NCI-H345 (cell line): ENCODE measurements at regions not wholly inside any gene's neighbourhood (a gene's known extent, or its start where the extent isn't known, plus 50 kb on each side); places are given as distances from the start of the nearest gene placed in this dataset.
"Not testable (repeated sequence)": the region's sequence is repeated elsewhere in the genome, so short reads cannot be mapped to it uniquely, and the experiment has no call there.

Experiments used
- DNase-seq: peaks from one replicate; lab custom pipeline; 2025; lab: John Stamatoyannopoulos, UW

DNA sequence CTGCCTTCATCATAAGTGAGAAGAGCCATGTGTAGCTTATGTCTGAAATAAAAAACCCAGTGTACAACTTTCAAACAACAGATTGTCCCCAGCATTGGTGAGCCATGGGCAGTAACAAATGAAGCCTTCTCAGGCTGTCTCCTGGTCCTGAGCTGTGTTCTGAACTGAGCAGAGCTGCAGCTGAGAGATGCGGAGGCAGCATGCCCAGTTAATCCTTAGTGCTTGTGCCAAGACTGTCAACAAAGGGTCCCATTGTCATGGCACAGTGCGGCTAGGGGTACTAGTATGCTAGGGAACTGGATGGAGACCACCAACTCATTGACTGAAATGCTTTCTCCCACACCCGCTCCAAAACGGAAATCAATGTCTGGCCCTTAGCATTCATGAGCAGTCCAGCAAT lies 154.3 kb downstream of the RMST start:
- DNase-seq = no peak

DNA sequence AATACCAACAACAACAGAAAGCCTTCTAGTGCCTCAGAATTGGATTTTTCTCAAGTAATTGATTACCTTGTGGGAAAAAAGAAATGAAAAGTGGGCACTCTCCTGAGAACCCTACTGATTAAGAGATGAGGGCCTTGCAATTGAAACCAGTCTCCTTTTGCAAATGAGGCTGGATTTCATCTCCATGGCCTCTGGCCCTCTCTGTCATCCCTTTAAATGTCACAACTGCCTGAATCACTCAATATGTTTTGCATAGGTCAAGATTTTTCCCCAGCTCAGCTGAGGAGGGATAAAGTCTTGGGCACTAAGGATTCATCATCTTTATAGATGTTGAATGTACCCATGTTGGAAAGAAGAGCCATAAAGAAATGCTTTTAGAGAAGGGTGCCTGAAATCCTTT lies 166.4 kb downstream of the RMST start:
- no peak for DNase-seq

DNA sequence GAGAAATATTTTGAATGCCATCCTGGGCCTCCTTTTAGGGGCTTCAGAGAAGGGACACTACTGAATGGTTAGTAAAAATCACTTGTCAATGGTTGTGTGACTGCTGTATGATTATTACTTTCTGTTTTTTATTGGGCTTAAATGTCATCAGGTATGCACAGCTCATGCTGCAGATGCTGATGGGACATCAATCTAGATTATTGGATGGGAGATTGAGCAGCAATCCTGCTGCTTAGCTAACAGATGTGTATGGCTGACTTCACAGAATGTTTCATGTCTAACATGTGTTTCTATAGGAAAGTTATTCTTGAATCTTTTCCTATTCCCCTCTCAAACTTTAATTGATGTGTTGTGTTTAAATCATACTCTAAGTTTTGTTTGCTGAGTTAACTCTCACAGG lies 166.8 kb downstream of the RMST start:
- no peak for DNase-seq

DNA sequence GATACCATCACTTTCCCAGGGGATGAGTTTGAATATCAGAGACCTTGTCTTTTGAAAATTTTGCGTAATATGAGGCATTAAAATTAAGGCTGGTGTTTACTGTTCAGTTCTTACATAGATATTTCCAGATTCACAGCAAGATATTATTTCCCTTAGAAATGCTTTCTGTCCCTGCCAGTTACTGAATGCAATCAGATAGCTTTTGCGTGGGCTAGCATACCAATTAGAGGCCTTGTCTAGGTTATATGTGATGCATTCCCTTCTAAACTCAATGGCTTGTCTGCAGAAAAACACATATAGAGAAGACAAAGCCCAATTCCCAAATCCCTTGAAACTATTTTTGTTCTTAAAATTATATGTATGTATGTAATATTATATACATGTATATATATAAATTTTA lies 167.8 kb downstream of the RMST start:
- no peak for DNase-seq

DNA sequence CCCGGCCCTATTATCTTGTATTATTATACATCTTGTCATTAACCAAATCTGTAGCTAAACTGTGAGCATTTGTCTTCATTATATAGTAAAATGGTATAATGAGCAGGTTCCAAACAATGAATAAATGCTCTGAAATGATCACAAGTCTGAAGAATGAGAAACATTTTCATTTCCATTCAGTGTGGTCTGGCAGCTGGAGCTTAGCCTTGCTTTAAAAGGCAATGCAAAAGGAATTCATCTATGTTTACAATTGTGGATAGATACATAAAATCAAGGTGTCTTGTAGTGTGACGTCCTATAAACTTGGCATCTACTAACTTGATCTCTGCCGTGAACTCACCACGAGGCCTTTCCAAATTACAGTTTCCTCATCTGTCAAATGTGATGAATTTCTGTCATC lies 168.3 kb downstream of the RMST start:
- DNase-seq = no peak

DNA sequence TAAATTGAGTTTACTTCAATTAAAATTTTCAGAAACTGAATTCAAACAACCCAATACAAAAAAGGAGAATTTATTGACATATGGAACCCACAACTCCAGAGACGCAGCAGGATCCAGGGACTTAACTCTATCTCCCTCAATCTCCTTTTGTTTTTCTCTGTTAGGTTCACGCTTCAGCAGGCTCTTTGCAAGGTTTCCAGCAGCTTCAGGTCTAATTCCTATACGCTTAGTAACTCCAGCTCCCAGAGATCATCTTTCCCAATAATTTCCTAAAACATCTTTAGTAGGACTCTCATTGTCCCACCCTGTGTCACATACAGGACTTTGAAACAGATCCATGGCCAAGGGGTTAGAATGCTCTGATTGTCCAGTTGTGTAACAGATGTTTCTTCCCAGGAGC lies 175.2 kb downstream of the RMST start:
- peak; percentile 20 for DNase-seq

DNA sequence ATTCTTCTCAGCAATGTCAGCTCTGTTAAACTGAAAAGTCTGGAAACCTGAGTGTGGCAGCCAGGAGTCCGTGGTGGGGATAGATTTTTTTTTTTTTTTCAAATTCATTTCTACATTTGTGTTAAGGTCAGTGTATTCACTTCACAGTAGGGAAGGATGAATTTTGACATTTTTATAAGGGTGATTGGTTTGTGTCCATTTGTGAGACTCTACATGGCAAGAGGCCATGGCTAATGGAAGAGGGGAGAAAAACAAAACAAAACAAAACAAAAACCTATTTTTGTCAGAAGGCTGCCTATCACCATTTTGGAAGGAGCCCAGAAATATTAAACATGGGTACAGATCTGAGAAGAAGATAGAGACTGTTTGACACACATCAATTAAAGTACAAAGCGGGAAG lies 176.1 kb downstream of the RMST start:
- DNase-seq = peak; percentile 25

DNA sequence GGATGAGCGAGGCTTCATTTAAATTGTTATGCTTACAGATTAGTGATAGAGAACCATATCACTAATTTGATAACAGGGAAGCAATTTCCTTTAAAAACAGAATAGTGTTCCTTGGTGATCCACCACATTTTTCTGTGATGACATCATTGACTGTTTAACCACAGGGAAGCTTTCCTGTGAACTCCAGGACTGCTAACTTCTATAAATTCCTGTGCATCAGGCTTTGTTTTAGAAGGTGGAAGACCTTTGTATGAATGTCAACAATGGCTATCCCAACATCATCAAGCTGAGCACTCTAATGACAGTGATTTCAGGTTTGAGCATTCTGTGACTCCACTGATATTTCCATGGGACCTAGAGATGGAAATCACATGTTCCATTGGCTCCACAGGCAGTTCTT lies 177.1 kb downstream of the RMST start:
- no peak for DNase-seq

DNA sequence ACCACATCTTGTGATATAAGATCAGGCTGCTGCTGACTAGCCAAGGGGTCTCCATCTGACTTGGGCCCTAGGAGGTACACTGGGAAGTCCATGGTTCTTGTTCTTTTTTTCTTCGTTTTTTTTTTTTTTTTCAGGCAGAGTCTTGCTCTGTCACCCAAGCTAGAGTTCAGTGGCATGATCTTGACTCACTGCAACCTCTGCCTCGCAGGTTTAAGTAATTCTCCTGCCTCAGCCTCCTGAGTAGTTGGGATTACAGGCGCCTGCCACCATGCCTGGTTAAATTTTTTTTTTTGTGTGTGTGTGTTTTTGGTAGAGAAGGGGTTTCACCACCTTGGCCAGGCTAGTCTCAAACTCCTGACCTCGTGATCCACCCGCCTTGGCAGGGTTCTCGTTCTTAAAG lies 178.2 kb downstream of the RMST start:
- DNase-seq = no peak

DNA sequence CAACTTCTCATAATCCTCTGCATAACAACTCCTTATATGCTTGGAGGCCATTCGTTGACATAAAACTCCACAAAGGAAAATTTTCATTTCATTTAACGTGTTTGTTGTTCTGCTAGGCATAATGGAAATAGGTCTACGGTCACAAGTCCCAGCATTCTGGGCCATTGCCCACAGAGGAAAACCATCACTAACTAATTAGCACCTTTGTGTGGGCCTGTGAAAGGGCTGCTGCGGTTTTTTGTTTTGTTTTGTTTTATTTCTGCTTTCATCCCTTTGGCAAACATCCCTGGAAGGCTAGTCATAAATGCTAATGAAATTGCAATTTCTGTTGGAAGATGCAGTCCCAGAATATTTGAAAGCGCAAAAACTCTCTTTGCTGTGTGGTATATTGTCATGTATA lies 180.3 kb downstream of the RMST start:
- no peak for DNase-seq

DNA sequence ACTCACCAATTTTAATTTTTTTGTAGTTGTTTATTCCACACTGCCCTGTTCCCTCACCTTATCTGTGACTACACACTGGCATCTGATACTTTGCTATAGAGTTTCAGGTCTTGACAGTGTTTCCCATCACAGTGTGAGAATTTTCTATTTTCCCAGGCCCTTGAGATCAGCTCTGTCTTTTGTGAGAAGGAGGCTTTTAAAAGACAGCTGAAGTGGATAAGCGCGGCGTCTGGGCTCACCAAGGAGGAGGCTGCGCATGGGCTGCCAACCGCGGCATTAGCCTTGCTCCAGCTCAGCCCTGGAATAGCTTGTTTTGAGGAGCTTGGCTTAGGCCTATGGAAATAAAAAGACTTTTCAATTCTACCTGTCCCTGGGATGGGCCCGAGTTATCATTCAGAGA lies 181.3 kb downstream of the RMST start:
- no peak for DNase-seq

DNA sequence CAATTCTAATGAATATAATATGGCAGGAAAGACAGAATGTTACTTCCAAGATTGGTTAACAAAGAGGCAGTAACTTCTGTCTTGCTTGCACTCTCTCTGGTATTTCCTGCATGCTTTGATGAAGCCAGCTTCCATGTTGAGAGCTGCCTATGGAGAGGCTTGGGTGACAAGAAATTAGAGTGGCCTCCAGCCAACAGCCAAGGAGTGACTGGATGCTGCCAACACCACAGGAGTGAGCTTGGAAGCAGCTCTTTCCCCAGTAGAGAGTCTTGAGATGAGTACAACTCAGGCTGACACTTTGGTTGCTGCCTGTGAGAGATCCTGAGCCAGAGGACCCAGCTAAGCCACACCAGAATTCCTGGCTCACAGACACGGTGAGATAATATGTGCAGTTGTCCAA lies 183.1 kb downstream of the RMST start:
- DNase-seq = no peak

DNA sequence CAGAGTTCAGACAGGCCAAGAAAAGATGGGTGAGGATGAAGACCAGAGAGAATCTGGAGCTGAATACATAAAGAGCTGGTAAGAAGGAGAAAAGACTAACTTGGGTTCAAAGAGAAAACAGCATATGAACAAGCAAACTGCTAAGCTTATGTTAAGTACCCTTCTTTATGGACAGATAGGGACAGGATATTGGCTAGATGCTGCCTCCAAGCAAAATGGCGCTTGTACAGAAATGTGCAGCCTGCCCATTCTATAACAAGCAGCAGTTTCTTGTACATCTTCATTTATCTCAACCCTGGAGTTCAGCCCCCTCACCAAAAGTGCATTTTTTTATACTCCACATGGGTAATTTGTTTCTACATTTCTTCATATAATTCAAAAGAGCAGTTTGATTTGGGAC lies 184.5 kb downstream of the RMST start:
- no peak for DNase-seq

DNA sequence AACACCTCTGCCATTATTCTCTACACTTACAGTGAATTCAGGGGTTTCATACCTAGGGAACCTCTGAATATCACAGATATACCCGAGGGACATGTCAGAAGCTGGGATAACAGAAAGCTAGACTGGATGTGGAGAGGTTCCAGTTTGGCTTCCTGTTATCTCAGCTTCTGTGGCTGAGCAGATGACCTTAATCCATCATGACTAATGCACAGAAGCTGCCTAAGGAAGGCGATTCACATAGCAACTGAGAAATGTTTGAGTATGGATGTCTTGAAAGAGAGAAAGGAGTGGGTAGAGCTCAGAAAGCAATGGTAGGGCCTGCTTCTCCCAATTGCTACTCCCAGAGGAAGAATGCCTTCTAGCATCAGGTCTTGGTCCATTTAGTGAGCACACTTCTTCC lies 187.6 kb downstream of the RMST start:
- no peak for DNase-seq

DNA sequence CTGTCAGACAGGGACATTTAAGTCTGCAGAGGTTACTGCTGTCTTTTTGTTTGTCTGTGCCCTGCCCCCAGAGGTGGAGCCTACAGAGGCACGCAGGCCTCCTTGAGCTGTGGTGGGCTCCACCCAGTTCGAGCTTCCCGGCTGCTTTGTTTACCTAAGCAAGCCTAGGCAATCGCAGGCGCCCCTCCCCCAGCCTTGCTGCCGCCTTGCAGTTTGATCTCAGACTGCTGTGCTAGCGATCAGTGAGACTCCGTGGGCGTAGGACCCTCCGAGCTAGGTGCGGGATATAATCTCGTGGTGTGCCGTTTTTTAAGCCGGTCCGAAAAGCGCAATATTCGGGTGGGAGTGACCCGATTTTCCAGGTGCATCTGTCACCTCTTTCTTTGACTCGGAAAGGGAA lies 193.9 kb downstream of the RMST start:
- not testable (repeated sequence) for DNase-seq

DNA sequence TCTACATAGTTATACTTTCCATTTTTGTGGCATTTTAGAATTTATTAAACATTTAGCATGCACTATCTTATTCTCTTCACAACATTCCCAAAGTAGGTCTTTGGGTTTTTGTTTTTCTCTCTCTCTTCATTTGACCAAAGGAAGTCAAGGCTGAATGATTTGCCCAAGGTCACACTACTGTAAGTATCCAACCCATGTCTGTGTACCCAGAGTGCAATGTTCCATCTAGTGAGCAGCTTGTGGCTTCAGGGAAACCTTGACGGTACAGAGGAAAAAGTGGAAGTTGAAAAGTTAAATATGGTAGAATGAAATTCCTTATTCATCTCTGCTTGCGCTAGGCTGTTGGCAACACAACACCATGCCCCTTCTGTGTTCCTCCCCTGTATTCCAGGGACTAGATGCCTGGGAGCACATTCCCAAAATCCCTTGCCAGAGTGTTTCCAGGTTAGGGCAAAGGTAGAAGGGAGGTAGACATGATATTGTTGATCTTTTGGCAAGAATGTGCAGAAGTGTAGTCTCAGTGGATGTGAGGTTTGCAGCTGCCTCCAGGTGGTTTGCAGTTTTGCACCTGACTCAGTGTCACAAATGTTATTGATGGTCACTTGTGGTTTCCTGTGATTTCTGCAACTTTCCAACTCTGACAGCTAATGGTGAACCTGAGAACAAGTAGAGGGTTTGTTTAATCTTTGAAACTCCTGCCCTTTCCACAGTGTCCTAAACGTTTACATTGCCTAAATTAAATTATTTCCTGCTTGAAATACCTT lies 196.7 kb downstream of the RMST start:
- no peak for DNase-seq

DNA sequence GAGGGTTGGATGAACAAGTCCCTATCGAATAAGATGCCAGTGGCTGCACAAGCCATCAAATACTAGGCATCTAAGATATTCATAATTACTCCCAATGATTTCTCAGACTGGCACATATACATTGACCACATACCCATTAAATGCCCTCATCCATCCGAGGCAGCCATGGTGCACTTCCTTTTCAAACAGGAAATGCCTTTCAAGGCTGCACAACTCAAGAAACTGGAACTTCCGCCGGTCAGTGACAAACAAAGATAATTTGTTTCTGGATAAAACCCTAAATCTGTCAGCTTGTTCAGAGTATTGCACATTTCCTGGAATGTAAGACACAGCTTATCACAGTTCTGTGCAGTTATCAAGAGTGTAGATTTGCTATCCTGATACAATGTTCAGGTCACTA lies 203.7 kb downstream of the RMST start:
- DNase-seq = no peak

DNA sequence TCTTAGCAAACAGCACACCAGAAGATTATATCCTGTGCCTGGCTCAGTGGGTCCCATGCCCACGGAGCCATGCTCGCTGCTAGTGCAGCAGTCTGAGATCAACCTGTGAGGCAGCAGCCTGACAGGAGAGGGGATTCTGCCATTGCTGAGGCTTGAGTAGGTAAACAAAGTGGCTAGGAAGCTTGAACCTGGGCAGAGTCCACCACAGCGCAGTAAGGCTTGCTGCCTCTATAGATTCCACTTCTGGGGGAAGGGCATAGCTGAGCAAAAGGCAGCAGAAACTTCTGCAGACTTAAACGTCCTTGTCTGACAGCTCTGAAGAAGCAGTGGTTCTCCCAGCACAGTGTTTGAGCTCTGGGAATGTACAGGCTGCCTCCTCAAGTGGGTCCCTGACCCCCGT lies 210.3 kb downstream of the RMST start:
- no peak for DNase-seq

DNA sequence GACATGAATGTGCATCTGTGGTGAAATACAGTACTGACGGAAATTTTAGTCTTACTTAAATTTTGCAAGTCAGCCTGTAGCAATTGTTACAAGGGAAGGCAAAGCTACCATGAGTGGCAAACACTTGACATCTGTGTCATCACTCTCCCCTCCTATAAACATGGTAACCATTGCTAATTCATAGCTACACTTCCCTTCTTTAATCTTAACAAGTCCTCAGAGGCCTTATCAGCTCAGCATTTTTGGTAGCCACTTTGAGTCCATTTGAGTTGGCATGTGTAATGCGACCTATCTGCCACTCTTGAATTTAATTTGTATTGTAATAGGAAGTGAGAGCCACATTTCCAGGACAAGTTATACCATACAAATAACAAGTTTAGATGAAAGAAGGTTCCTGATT lies 218.1 kb downstream of the RMST start:
- DNase-seq = no peak

DNA sequence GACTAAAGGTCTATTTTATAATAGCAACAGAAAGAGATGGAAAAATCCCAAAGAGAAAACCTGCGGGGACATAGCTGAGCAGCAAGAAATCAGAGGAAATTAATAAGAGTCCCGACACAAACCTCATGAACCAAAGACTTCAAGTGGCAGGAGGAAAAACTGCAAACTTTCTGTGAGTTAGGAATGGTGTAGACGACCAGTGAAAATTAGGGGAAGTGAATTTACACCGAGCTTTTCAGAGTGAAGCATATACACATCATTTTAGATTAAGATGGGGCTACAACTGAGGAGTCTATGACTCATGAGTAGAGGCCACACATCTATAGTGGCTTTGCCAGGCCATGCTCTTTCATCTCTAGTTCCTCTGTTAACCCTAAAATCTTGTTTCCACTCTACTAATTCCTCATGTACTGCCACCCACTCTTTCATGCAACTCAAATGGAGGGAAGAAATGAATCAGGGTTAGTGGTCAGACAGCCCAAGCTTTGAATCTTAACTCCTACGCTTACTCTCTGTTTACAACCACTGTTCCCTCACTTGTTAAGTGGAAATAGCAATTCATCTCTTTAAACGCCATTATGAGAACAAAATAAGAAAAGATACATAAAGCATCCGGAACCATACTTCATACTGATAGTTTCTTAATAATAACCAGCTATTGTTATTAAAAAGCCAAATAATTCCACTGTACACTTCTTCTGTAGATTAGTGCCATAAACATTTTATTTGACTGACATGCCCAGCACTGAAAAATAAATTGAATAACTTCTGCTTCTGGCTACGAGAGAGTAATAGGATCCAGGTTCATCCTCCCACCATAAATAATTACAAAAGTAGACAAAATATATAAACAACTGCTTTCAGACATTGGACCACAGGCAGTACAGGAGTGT lies 219.3 kb downstream of the RMST start:
- DNase-seq = no peak

DNA sequence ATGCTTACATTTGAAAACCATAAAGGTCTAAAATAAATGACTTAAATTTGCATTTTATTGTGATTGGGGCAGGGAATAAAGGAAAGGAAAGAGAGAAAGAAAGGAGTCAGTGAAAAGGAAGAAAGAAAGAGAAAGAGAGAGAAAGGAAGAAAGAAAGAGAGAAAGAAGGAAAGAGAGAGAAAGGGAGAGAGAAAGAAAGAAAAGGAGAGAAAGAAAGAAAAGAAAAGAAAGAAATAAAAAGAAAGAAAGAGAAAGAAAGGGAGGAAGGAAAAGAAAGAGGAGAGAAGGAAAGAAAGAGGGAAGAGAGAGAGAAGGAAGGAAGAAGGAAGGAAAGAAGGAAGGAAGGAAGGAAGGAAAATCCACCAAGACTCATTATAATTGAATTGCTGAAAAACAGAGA lies 222.8 kb downstream of the RMST start:
- no peak for DNase-seq

DNA sequence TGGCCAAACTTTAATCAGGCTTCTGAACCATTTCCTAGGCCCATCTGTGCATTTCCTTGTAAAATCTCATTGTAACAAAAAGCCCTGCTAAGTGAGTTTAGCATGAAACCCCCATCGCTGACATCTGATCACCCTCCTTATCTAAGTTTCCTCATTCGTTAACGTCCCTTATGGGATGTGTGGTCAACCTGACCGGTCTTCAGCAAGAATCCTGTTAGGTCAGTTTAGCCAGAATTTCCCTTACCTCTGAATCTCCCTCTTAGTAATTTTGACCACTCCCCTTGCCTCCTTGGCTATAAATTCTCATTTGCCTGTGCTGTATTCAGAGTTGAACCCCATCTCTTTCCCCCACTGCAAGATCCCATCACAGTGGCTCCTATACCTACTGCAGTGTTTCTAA lies 239.3 kb downstream of the RMST start:
- DNase-seq = no peak

DNA sequence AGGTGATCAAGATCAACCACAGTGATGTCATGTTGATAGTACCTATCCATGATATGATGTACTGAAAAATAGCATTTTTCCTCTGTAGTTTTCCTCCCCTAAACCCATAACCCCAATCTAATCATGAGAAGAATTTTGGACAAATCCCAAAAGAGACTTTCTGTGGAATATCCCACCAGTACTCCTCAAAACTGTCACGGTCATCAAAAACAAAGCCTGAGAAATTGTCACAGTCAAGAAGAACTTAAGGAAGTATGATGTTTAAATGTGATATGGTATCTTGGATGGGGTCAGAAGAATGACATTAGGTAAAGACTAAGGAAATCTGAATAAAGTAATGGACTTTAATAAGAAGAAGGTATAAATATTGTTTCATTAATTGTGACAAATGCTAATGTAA lies 248.8 kb downstream of the RMST start:
- no peak for DNase-seq

DNA sequence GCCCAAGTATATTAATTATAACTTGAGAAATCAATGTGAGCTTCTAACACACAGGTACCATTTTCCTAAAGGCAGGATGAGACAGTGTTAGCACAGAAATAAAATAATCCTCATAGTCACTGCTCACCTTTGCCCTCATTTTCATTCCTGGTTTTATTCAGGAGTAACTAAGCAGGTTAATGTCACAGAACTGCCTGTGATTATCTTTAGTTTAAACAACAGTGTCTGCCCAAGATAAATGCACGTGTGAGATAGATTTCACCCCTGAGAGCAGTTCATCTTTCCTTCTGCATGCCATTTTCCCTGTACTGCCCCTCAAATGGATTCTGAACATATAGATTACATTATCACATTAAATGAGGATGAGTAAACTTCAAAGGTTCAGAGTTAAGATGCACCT lies 250.7 kb downstream of the RMST start:
- DNase-seq = no peak
